ENCODE measurements at regions not wholly inside any gene's neighbourhood (a gene's known extent, or its start where the extent isn't known, plus 50 kb on each side); places are given as distances from the start of the nearest gene placed in this dataset.

GRCh38 chr7:33674804-33675411 is 230.4 kb upstream of the BMPER start:
- in situ Hi-C loops (cut with MboI; ENCODE audit: low sequenced_read_pairs, unreplicated experiment): no loop called here

DNA sequence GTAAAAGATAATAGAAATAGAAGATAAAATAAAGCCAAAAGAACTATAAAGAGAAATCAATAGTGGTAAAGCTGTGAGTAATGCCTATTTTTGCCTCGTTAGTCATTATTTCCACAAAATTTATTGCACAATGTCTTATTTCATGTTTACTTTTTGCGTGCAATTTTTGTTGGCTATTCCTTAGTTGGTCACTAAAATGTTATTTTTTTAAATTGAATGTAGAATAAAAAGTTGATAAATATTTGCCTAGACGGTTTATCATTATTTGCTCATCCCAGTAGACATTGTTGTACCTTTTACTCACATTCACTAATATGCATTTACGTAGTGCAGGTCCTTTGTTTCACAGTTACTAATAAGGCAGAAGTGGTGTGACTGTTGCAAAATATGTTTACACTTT is 227.8 kb upstream of the BMPER start:
- in situ Hi-C loops (cut with MboI; ENCODE audit: low sequenced_read_pairs, unreplicated experiment): no loop called here
- DNase-seq (ENCODE audit: low spot score): no peak
- TF ChIP-seq, protein P1, sequence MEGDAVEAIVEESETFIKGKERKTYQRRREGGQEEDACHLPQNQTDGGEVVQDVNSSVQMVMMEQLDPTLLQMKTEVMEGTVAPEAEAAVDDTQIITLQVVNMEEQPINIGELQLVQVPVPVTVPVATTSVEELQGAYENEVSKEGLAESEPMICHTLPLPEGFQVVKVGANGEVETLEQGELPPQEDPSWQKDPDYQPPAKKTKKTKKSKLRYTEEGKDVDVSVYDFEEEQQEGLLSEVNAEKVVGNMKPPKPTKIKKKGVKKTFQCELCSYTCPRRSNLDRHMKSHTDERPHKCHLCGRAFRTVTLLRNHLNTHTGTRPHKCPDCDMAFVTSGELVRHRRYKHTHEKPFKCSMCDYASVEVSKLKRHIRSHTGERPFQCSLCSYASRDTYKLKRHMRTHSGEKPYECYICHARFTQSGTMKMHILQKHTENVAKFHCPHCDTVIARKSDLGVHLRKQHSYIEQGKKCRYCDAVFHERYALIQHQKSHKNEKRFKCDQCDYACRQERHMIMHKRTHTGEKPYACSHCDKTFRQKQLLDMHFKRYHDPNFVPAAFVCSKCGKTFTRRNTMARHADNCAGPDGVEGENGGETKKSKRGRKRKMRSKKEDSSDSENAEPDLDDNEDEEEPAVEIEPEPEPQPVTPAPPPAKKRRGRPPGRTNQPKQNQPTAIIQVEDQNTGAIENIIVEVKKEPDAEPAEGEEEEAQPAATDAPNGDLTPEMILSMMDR (IDR thresholded peaks at IDR 0.05; ENCODE audit: borderline replicate concordance, control extremely low read depth, extremely low read depth, insufficient read depth, missing control alignments): no peak

More at GRCh38 chr7:33674804-33675411, 230.4 kb upstream of the BMPER start:
- DNase-seq (ENCODE audit: low spot score): no peak
- TF ChIP-seq, protein P1 (IDR thresholded peaks at IDR 0.05; ENCODE audit: borderline replicate concordance, control extremely low read depth, extremely low read depth, insufficient read depth, missing control alignments): no peak

DNA sequence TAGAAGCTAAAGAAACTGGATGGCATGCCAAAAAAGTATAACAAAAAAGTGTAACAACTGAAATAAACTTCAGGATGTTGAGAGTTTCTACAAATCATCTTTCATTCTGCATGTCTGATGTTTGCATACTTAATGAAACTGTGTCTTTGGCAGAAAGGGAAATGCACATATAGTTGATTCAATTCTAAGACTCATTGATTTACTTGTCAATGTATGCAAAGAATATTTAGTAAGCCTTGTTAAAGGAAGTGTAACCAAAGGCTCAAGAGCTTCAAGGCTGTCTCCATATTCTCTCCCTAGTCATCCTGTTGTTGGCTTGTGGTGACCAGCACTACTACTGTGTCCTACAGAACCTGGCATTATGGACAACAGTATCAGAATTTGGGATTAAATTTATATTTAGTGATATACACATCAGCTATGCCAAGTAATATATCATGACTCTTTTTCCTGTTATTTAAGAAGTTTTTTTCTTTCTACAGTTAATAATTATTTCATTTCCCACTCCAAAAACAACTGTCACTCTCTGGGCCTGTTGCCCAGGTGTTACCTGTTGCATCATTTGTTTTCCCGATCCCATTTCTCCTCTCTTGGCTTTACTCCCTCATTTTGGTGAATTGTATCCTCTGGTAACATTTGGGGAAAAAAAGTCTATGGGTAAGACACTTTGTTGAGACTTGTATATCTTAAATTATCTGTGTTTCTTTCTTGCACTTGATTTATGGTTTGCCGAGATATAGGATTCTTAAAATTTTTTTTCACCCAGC is 226.6 kb upstream of the BMPER start:
- DNase-seq (ENCODE audit: low spot score): no peak
- in situ Hi-C loops (cut with MboI; ENCODE audit: low sequenced_read_pairs, unreplicated experiment): no loop called here
- TF ChIP-seq, protein P1 (IDR thresholded peaks at IDR 0.05; ENCODE audit: borderline replicate concordance, control extremely low read depth, extremely low read depth, insufficient read depth, missing control alignments): no peak

- TF ChIP-seq, protein P1 (IDR thresholded peaks at IDR 0.05; ENCODE audit: borderline replicate concordance, control extremely low read depth, extremely low read depth, insufficient read depth, missing control alignments): no peak
- DNase-seq (ENCODE audit: low spot score): no peak
- in situ Hi-C loops (cut with MboI; ENCODE audit: low sequenced_read_pairs, unreplicated experiment): no loop called here
These were observed 224.7 kb upstream of the BMPER start for GRCh38 chr7:33680682-33681081.

- in situ Hi-C loops (cut with MboI; ENCODE audit: low sequenced_read_pairs, unreplicated experiment): no loop called here
- no peak for DNase-seq (ENCODE audit: low spot score)
- TF ChIP-seq, protein P1 (IDR thresholded peaks at IDR 0.05; ENCODE audit: borderline replicate concordance, control extremely low read depth, extremely low read depth, insufficient read depth, missing control alignments): no peak
These were observed 219.8 kb upstream of the BMPER start for GRCh38 chr7:33685503-33685902.

GRCh38 chr7:33685981-33686683 is 219.2 kb upstream of the BMPER start:
- in situ Hi-C loops (cut with MboI; ENCODE audit: low sequenced_read_pairs, unreplicated experiment): no loop called here
- TF ChIP-seq, protein P1 (IDR thresholded peaks at IDR 0.05; ENCODE audit: borderline replicate concordance, control extremely low read depth, extremely low read depth, insufficient read depth, missing control alignments): no peak
- DNase-seq (ENCODE audit: low spot score): no peak

Data from GM13976 (cell line).